ENCODE measurements at regions not wholly inside any gene's neighbourhood (a gene's known extent, or its start where the extent isn't known, plus 50 kb on each side); places are given as distances from the start of the nearest gene placed in this dataset.
"Not testable (repeated sequence)": the region's sequence is repeated elsewhere in the genome, so short reads cannot be mapped to it uniquely, and the experiment has no call there.

DNA sequence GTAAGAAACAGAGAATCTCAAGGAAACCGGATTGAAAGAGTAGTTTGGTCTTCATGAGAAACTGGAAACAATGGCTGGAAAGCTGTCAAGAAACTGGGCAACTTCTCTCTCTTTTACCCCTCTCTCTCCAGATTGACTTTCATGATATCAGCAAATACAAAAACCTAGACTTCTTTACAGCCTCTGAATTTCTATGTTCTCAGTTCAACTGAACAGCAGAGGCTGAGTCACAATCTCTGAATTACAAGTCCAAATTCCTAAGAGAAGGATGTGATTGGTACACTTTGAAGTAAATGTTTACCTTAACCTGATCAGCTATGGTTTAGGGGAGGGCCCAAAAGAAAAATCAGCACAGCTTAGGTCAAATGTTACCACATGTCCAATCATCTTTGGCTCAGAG is 974.9 kb downstream of the RPA4 start:
- DNase-seq: no peak

GRCh38 chrX:97860226-97860625 is 976.5 kb downstream of the RPA4 start:
- no peak for DNase-seq

GRCh38 chrX:97863261-97863660 is 979.6 kb downstream of the RPA4 start:
- DNase-seq: no peak

DNA sequence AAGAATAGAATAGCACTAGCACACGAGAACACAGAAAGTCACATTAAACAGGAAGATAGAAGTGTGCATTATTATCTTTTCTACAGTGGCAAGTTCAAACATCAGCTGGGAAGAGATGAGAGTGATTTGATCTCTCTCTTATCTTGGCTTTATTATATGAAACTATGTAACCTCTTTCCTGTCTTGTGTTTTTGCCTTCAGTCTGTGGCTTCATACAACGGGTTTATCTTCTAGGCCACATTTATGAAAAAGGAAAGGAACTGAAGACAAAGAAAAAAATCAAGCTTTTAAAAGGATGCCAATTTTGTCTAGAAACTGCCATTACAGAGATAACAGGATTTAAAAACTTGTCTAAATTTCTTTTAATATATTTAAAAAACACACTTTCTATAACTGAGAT is 983.6 kb downstream of the RPA4 start:
- DNase-seq: no peak

DNA sequence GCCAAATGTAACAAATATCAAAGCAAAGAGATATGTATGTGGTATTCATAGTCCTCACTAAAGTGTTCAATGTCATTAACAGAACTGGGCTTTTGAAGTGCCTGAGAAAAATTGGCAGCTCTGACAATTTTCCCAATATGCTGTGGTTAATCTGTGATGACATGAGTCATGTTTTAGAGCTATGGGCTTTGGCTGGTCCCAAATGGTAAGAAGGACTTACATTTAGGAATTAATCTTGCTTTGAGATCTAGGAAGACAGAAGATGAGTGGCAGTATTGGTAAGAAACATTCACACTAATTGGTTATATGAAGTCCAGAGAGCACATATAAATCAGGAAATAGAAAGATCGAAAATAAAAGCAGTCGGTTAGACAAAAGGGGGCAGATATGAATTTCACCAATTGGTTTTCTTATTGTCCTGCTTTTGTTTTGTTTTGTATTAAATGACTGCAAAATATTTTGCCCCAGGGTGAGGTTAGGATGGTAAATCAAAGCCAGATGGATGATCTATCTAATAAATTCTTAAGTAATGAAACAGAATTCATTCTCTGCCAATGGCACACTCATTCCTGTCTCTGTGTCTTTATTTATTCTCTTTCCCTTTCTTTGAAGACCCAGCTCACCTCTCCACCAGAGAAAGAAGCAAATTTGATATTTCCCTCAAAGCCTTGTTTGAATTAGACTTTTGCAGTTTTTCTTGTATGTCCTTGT is 993.1 kb downstream of the RPA4 start:
- DNase-seq: no peak

GRCh38 chrX:97882306-97882705 is 998.6 kb downstream of the RPA4 start:
- DNase-seq: no peak

DNA sequence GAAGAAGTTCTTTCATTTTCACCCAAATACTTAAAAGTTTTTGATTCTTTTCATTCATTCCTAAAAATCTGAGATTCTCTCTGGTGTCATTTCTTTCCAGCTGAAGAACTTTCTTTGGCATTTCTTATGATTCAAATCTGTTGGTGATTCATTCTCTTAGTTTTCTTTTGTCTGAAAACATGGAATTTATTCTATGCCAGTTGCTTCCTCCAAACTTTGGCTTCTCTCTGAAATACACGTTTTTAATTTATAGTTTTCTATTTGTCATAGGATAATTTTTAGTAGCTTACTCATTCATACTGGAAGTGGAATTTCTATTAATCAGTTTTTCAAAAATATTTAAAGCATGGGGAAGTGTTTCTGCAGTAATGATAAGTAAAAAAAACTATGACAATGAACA is 1012.0 kb downstream of the RPA4 start:
- DNase-seq: no peak

DNA sequence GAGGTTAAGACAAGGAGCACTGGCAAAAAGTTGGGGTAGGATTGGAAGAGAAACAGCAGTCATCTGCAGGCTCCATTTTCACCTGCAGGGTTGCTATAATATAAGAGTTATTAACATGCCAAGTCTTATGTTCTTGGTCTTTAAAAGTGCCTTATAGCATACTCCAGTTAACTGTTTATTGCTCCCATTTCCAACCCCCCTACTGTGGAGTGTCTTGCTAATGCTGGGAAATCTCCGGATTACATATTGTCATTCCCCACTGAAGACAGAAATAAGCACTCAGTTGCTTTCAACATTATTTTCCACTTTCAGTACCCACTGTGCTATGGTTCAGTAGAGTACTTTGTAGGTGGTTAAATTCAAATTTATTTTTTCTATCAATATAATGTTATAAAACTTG is 1014.3 kb downstream of the RPA4 start:
- DNase-seq: no peak

GRCh38 chrX:97898798-97899197 is 1015.1 kb downstream of the RPA4 start:
- DNase-seq: no peak

- DNase-seq: no peak
Observed at GRCh38 chrX:97907791-97908190, 1024.1 kb downstream of the RPA4 start.

GRCh38 chrX:97909245-97909644 is 1025.5 kb downstream of the RPA4 start:
- no peak for DNase-seq

- DNase-seq: not testable (repeated sequence)
Observed at GRCh38 chrX:97915390-97915789, 1031.7 kb downstream of the RPA4 start.

GRCh38 chrX:97921223-97921622 is 1037.5 kb downstream of the RPA4 start:
- not testable (repeated sequence) for DNase-seq

DNA sequence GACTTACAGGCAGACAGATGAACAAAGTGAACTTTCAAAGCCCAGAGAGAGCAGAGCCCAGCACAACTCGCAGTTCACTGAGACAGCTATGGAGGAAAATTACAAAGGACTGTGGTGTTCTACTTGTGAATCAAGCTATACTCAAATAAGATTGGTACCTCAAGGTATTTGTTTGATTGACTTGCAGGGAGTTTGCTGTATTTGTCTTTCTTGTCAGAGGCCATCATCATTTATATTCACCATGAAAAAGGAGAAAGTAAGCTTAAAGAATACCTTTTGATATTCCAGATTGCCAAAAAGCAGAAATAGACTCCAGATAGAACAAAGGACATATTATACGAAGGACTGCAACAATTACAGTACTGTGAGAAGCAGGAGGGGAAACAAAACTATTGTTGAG is 1047.9 kb downstream of the RPA4 start:
- DNase-seq: no peak

- DNase-seq: no peak
Observed at GRCh38 chrX:97936296-97936695, 1052.6 kb downstream of the RPA4 start.

DNA sequence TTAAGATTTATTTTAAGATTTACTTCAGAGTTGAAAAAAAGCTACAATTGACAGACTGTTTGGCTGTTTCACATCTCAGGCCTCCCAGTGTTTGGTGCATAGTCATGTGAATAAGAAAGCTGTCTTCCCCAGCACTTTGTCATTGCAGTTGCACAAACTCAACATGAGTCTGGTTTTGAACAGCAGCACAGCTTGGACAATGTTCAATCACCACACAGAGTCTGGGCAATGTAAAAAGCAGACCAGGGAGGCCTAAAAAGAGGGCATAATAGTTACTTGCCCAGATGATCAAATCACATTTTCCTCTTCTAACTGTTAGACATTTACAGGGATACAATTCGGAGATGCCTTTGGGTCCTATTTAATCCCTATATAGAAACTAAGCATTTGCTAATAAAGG is 1055.0 kb downstream of the RPA4 start:
- no peak for DNase-seq

GRCh38 chrX:97968376-97969163 is 1084.9 kb downstream of the RPA4 start:
- no peak for DNase-seq

GRCh38 chrX:97984641-97985040 is 1100.9 kb downstream of the RPA4 start:
- DNase-seq: no peak

DNA sequence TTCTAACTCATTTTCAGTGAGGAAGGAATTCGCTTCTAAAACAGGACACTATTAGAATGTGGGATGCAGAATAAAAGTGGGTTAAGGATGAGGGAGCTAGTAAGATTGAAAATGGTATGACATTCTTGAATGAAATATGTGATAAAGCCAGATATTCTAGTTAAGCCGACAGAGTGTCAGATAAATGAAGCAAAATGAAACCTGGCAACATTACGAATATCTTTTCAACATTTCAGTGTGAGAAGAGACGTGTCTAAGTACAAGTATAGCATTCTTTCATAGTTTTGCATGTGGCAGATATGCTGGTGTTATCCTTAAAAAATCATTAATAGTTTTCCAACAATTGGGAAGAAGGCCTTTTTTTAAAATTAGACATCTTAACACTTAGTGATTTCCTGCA is 1101.4 kb downstream of the RPA4 start:
- DNase-seq: no peak

- no peak for DNase-seq
Observed at GRCh38 chrX:97987979-97988378, 1104.3 kb downstream of the RPA4 start.

DNA sequence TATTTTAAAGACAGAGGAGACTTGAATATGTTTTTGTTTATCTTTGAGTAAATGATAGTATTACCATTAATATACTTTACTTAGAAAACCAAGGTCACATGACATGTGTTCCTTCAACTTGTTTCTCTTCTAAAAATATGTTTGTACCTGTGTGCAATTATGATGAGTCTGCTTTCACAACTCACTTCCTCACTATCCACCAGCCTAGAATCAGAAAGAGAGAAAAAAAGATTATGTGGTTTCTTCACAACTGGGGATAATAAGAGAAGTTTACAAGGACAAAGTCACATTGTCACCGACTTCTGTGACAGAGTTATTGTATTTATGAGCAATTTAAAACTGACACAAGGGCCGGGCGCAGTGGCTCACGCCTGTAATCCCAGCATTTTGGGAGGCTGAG is 1112.1 kb downstream of the RPA4 start:
- no peak for DNase-seq

DNA sequence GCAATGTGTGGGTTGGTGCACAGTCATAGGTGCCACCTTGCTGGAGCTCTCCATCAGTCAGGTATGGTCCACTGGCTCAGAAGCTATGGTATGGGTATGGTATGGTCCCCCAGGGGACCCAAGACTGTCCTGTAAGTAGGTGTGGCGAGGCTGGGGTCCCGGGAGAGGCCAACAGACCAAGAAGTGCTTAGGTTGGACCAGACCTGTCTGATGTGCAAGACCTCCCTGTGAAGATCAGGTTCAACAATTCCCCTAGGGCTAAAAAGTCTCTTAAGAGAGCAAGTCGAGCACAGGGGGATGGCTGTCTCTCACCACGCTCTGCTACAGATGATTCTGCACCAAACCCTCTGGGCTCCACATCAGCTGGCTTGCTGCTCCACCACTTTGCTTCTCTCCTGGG is 1145.0 kb downstream of the RPA4 start:
- DNase-seq: no peak

- DNase-seq: no peak
Observed at GRCh38 chrX:98029861-98030260, 1146.2 kb downstream of the RPA4 start.

DNA sequence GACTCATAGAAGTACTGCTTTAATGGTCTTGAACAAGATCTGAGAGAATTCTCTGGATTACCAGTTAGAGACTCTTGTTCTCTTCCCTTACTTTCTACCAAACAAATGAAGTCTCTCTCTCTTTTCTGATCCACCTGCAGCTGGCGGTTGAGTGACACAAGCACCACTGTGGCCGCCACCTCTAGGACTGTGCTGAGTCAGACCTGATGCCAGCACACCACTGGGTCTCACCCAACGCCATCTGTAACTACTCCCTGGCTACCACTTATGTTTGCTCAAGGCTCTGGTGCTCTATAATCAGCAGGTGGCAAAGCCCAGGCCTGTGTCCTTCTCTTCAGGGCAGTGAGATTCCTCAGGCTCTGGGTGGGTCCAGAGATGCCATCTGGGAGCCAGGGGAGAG is 1173.5 kb downstream of the RPA4 start:
- DNase-seq: no peak

Data from left kidney (tissue), 1 donor.